ENCODE measurements at regions not wholly inside any gene's neighbourhood (a gene's known extent, or its start where the extent isn't known, plus 50 kb on each side); places are given as distances from the start of the nearest gene placed in this dataset.

DNA sequence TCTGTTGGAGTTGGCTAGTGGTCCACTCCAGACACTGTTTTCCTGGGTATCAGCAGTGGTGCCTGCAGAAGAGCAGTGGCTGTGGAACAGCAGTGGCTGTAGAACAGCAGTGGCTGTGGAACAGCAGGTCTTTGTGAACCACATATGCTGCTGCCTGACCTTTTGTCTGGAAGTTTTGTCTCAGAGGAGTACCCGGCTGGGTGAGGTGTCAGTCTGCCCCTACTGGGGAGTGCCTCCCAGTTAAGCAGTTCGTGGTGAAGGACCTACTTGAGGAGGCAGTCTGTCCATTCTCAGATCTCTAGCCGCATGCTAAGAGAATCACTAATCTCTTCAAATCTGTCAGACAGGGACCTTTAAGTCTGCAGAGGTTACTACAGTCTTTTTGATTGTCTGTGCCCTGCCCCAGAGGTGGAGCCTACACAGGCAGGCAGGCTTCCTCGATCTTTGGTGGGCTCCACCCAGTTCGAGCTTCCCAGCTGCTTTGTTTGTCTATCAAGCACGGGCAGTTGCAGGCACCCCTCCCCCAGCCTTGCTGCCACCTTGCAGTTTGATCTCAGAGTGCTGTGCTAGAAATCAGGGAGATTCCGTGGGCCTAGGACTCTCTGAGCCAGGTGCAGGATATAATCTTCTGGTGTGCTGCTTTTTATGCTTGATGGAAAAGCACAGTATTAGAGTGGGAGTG lies 89.1 kb upstream of the TRIM48 start:
- Histone ChIP-seq H2AFZ (no peak overlapping the region; the same call in 1 of the 2 replicates), H3K9me3 (ENCODE audit: insufficient read depth, low read depth) (no peaks in the 10 kb centered on the region; the same call in 1 of the 2 replicates), H3K4me1 (replicated peaks; ENCODE audit: insufficient read depth) (no peaks in the 10 kb centered on the region), H3K9me2 (ENCODE audit: insufficient read depth) (no peaks in the 10 kb centered on the region), H3K4me2 (peak overlapping the region; percentile 35), H3K36me3 (ENCODE audit: low read depth) (no peaks in the 10 kb centered on the region), H3K4me3 (no peak overlapping the region), H3K27ac (no peak overlapping the region), H3K79me2 (ENCODE audit: low read depth) (no peaks in the 10 kb centered on the region), H3F3A (ENCODE audit: insufficient read depth, low read depth) (no peaks in the 10 kb centered on the region), H3K27me3 (ENCODE audit: insufficient read depth, low read depth) (no peaks in the 10 kb centered on the region), H4K20me1 (ENCODE audit: insufficient read depth) (no peaks in the 10 kb centered on the region)
- POLR2A ChIA-PET (ENCODE audit: unreplicated experiment): no interaction called here
- no peak for TF ChIP-seq CTCF (conservative IDR thresholded peaks at IDR 0.05)
- TF ChIP-seq EZH2 (IDR thresholded peaks at IDR 0.05; ENCODE audit: low read depth): no peak
- intact Hi-C loops (cut with micrococcal nuclease; ENCODE audit: unreplicated experiment): no loop called here
- BruUV-seq (replicated peaks): no TSS peak
- DNase-seq: no peak
- CTCF ChIA-PET: no interaction called here
